WTC11 (cell line): ENCODE measurements at regions not wholly inside any gene's neighbourhood (a gene's known extent, or its start where the extent isn't known, plus 50 kb on each side); places are given as distances from the start of the nearest gene placed in this dataset.

Source experiments
- ATAC-seq: fragments of 200-7000 bp; cut with Tn5 transposase; 2 replicates; pipeline ENCODE4 v1.10.0; 2021; ENCODE audit warnings: mild to moderate bottlenecking, moderate library complexity
- CTCF ChIA-PET: fragments of 300-600 bp; sonication (Branson Sonifier 250); formaldehyde crosslinking; loops from one replicate; lab custom pipeline; 2021; ENCODE audit warnings: antibody characterized with exemption; lab: Charles Lee
- POLR2A ChIA-PET: fragments of 350-600 bp; sonication (Branson Sonifier 250); formaldehyde crosslinking; loops from one replicate; lab custom pipeline; 2021; ENCODE audit warnings: antibody characterized with exemption; lab: Charles Lee
- DNase-seq: peaks from one replicate; pipeline ENCODE4 v3.0.0; 2021; ENCODE audit warnings: low spot score
- H3K27ac Mint-ChIP-seq: 2 replicates; pipeline ENCODE4 v1.8.0; 2021; ENCODE audit warnings: mixed read lengths
- H3K27me3 Mint-ChIP-seq: 2 replicates; pipeline ENCODE4 v1.8.0; 2021; ENCODE audit warnings: low read depth, mild to moderate bottlenecking, moderate library complexity, mixed read lengths
- H3K36me3 Mint-ChIP-seq: 2 replicates; pipeline ENCODE4 v1.8.0; 2021; ENCODE audit warnings: mixed read lengths
- H3K4me1 Mint-ChIP-seq: 2 replicates; pipeline ENCODE4 v1.8.0; 2022; ENCODE audit warnings: mixed read lengths
- H3K4me3 Mint-ChIP-seq: 2 replicates; pipeline ENCODE4 v1.8.0; 2021; ENCODE audit warnings: mild to moderate bottlenecking, moderate library complexity, mixed read lengths
- H3K9me3 Mint-ChIP-seq: 2 replicates; pipeline ENCODE4 v1.8.0; 2021; ENCODE audit warnings: mixed read lengths
- ESRRA ChIP-seq: sonication (generic); formaldehyde crosslinking; IDR thresholded peaks from 2 replicates; pipeline ENCODE4 v1.8.1; 2022; ENCODE audit warnings: mild to moderate bottlenecking, missing genetic modification reagents, borderline replicate concordance
- ETV6 ChIP-seq: sonication (generic); formaldehyde crosslinking; IDR thresholded peaks from 2 replicates; pipeline ENCODE4 v1.8.1; 2022; ENCODE audit warnings: mild to moderate bottlenecking, missing genetic modification reagents
- FOXK1 ChIP-seq: sonication (generic); formaldehyde crosslinking; IDR thresholded peaks from 2 replicates; pipeline ENCODE4 v1.8.0; 2022; ENCODE audit warnings: mild to moderate bottlenecking, moderate library complexity, missing genetic modification reagents
- GTF2I ChIP-seq: fragments of 250-450 bp; sonication (Bioruptor Pico); conservative IDR thresholded peaks from 2 replicates; pipeline ENCODE4 v1.4.0; 2021; ENCODE audit warnings: mild to moderate bottlenecking
- NFYB ChIP-seq: sonication (generic); formaldehyde crosslinking; conservative IDR thresholded peaks from 2 replicates; pipeline ENCODE4 v1.8.0; 2022; ENCODE audit warnings: low read depth, missing genetic modification reagents
- SOX15 ChIP-seq: fragments of 250-450 bp; sonication (Bioruptor Pico); IDR thresholded peaks from 2 replicates; pipeline ENCODE4 v1.9.0; 2021; ENCODE audit warnings: mild to moderate bottlenecking
- ZNF138 ChIP-seq: sonication (generic); formaldehyde crosslinking; conservative IDR thresholded peaks from 2 replicates; pipeline ENCODE4 v1.8.1; 2022; ENCODE audit warnings: mild to moderate bottlenecking, moderate library complexity, missing genetic modification reagents
- ZNF263 ChIP-seq: sonication (generic); formaldehyde crosslinking; IDR thresholded peaks from 2 replicates; pipeline ENCODE4 v1.8.1; 2022; ENCODE audit warnings: low read depth, mild to moderate bottlenecking, moderate library complexity, missing genetic modification reagents
- ZNF396 ChIP-seq: fragments of 250-450 bp; sonication (Bioruptor Pico); IDR thresholded peaks from 2 replicates; pipeline ENCODE4 v1.8.0; 2021; ENCODE audit warnings: mild to moderate bottlenecking, moderate library complexity, borderline replicate concordance
- ZNF423 ChIP-seq: fragments of 250-450 bp; sonication (Bioruptor Pico); IDR thresholded peaks from 2 replicates; pipeline ENCODE4 v2.1.2; 2022; ENCODE audit warnings: mild to moderate bottlenecking, moderate library complexity
- ZNF512 ChIP-seq: sonication (generic); formaldehyde crosslinking; IDR thresholded peaks from 2 replicates; pipeline ENCODE4 v1.8.1; 2022; ENCODE audit warnings: missing genetic modification reagents, borderline replicate concordance
- TF ChIP-seq, protein P1 (sequence below): sonication (generic); formaldehyde crosslinking; IDR thresholded peaks from 2 replicates; pipeline ENCODE4 v1.8.0; 2022; ENCODE audit warnings: missing genetic modification reagents
- TF ChIP-seq, protein P2 (sequence below): sonication (generic); formaldehyde crosslinking; IDR thresholded peaks from 2 replicates; pipeline ENCODE4 v1.8.1; 2023; ENCODE audit warnings: mild to moderate bottlenecking, moderate library complexity, missing genetic modification reagents
- TF ChIP-seq, protein P3 (sequence below): sonication (generic); formaldehyde crosslinking; conservative IDR thresholded peaks from 2 replicates; pipeline ENCODE4 v1.8.1; 2022; ENCODE audit warnings: mild to moderate bottlenecking, missing genetic modification reagents

DNA sequence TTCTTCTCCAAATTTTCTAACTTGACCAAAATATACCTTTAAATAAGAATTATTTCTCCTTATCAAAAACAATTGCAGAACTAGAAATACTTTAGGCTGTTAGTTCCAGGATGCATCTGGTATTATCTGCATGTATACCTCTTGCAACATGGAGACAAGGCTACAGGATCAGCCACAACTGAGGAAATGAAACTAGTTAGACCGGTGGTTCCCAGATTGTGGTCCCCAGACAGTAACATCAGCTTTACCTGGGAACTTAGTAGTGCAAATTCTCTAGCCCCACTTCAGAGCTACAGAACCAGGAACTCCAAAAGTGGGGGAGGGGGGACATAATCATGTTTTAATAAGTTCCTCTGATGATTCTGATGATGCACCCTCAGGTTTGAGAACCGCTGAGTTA lies 61.6 kb upstream of the C9orf72 start:
- Mint-ChIP-seq H3K4me1 (no peaks in the 10 kb centered on the region), H3K27ac (no peak overlapping the region), H3K36me3 (no peaks in the 10 kb centered on the region), H3K27me3 (no peaks in the 10 kb centered on the region), H3K4me3 (no peak overlapping the region), H3K9me3 (peaks cover 11% of the 10 kb centered on the region)
- TF ChIP-seq ZNF138 (CRISPR knock-in tag), result no peak
- TF ChIP-seq, protein P1, sequence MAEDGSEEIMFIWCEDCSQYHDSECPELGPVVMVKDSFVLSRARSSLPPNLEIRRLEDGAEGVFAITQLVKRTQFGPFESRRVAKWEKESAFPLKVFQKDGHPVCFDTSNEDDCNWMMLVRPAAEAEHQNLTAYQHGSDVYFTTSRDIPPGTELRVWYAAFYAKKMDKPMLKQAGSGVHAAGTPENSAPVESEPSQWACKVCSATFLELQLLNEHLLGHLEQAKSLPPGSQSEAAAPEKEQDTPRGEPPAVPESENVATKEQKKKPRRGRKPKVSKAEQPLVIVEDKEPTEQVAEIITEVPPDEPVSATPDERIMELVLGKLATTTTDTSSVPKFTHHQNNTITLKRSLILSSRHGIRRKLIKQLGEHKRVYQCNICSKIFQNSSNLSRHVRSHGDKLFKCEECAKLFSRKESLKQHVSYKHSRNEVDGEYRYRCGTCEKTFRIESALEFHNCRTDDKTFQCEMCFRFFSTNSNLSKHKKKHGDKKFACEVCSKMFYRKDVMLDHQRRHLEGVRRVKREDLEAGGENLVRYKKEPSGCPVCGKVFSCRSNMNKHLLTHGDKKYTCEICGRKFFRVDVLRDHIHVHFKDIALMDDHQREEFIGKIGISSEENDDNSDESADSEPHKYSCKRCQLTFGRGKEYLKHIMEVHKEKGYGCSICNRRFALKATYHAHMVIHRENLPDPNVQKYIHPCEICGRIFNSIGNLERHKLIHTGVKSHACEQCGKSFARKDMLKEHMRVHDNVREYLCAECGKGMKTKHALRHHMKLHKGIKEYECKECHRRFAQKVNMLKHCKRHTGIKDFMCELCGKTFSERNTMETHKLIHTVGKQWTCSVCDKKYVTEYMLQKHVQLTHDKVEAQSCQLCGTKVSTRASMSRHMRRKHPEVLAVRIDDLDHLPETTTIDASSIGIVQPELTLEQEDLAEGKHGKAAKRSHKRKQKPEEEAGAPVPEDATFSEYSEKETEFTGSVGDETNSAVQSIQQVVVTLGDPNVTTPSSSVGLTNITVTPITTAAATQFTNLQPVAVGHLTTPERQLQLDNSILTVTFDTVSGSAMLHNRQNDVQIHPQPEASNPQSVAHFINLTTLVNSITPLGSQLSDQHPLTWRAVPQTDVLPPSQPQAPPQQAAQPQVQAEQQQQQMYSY (CRISPR knock-in tag), result no peak
- no peak for TF ChIP-seq ESRRA (CRISPR knock-in tag)
- no peak for TF ChIP-seq ETV6 (CRISPR knock-in tag)
- ChIA-PET CTCF (no interaction called here), POLR2A (no interaction called here)
- ATAC-seq (no peak), DNase-seq (no peak)

DNA sequence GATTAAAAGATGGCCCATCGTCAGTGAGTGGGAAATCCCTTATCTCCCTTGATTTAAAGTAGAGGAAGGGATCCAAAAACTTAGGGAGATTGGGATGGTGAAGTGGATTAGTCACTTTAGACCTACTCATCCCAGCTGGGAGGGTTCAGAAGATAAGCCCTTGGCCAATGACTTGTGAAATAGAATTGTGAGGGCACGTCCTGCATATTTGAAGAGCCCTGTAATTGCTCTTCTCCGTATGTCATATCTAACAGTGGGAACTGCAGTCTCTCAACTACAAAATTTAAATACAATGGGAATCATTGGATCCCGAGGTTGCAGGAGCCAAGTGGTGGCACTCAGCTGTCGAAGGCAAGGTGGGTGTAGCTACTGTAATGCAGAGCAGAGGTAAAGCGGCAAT lies 65.4 kb upstream of the C9orf72 start:
- POLR2A ChIA-PET, result no interaction called here
- ATAC-seq, result no peak
- no peak for DNase-seq
- no peaks in the 10 kb centered on the region for H3K27me3 Mint-ChIP-seq
- no peaks in the 10 kb centered on the region for H3K36me3 Mint-ChIP-seq
- H3K4me1 Mint-ChIP-seq, result no peaks in the 10 kb centered on the region
- TF ChIP-seq ZNF423 (CRISPR knock-in tag), result no peak
- no peak for TF ChIP-seq SOX15 (CRISPR knock-in tag)
- TF ChIP-seq, all 79 proteins: peak for 0
- CTCF ChIA-PET, result no interaction called here
- Mint-ChIP-seq H3K27ac (no peak overlapping the region), H3K9me3 (peaks cover 14% of the 10 kb centered on the region), H3K4me3 (no peak overlapping the region)

GRCh38 chr9:27645161-27645840 lies 72.0 kb upstream of the C9orf72 start:
- Mint-ChIP-seq H3K27me3 (no peaks in the 10 kb centered on the region; the same call in 1 of the 2 replicates), H3K27ac (no peak overlapping the region), H3K9me3 (peaks cover 19% of the 10 kb centered on the region), H3K36me3 (no peaks in the 10 kb centered on the region; the same call in 1 of the 2 replicates), H3K4me3 (no peak overlapping the region), H3K4me1 (peaks cover 22% of the 10 kb centered on the region)
- ATAC-seq, result no peak; the same call in 1 of the 2 replicates
- CTCF ChIA-PET, result no interaction called here
- DNase-seq, result no peak
- no peak for TF ChIP-seq GTF2I (CRISPR knock-in tag)
- TF ChIP-seq, protein P2, sequence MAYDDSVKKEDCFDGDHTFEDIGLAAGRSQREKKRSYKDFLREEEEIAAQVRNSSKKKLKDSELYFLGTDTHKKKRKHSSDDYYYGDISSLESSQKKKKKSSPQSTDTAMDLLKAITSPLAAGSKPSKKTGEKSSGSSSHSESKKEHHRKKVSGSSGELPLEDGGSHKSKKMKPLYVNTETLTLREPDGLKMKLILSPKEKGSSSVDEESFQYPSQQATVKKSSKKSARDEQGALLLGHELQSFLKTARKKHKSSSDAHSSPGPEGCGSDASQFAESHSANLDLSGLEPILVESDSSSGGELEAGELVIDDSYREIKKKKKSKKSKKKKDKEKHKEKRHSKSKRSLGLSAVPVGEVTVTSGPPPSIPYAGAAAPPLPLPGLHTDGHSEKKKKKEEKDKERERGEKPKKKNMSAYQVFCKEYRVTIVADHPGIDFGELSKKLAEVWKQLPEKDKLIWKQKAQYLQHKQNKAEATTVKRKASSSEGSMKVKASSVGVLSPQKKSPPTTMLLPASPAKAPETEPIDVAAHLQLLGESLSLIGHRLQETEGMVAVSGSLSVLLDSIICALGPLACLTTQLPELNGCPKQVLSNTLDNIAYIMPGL, result no peak
- no peak for TF ChIP-seq ZNF263
- TF ChIP-seq, protein P3, sequence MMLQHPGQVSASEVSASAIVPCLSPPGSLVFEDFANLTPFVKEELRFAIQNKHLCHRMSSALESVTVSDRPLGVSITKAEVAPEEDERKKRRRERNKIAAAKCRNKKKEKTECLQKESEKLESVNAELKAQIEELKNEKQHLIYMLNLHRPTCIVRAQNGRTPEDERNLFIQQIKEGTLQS (CRISPR knock-in tag), result no peak
- no peak for TF ChIP-seq FOXK1 (CRISPR knock-in tag)
- TF ChIP-seq NFYB (CRISPR knock-in tag), result no peak
- no peak for TF ChIP-seq ZNF512
- no peak for TF ChIP-seq ZNF396
- POLR2A ChIA-PET, result no interaction called here
